IPS DF 4.7 (cell line): ENCODE measurements at regions not wholly inside any gene's neighbourhood (a gene's known extent, or its start where the extent isn't known, plus 50 kb on each side); places are given as distances from the start of the nearest gene placed in this dataset.
"Not testable (repeated sequence)": the region's sequence is repeated elsewhere in the genome, so short reads cannot be mapped to it uniquely, and the experiment has no call there.

Source experiments
- DNase-seq: peaks from one replicate; pipeline ENCODE4 v3.0.0-alpha.2; 2013; ENCODE audit warnings: low spot score; ENCODE audit errors: extremely low read depth

- no peak for DNase-seq
Measured at GRCh38 chr18:67783196-67783946, 266.9 kb upstream of the DSEL start.

GRCh38 chr18:67778016-67778415 lies 261.5 kb upstream of the DSEL start:
- no peak for DNase-seq

GRCh38 chr18:67776929-67777328 lies 260.4 kb upstream of the DSEL start:
- DNase-seq = no peak

- DNase-seq = no peak
Measured at GRCh38 chr18:67771271-67771670, 254.8 kb upstream of the DSEL start.

GRCh38 chr18:67770520-67770919 lies 254.0 kb upstream of the DSEL start:
- DNase-seq = no peak

- no peak for DNase-seq
Measured at GRCh38 chr18:67766930-67767329, 250.4 kb upstream of the DSEL start.

- DNase-seq = not testable (repeated sequence)
Measured at GRCh38 chr18:67752211-67752610, 235.7 kb upstream of the DSEL start.

GRCh38 chr18:67742954-67743353 lies 226.4 kb upstream of the DSEL start:
- no peak for DNase-seq

- DNase-seq = no peak
Measured at GRCh38 chr18:67742525-67742924, 226.0 kb upstream of the DSEL start.

- no peak for DNase-seq
Measured at GRCh38 chr18:67735506-67735905, 219.0 kb upstream of the DSEL start.

GRCh38 chr18:67733088-67733487 lies 216.6 kb upstream of the DSEL start:
- no peak for DNase-seq

GRCh38 chr18:67731851-67732250 lies 215.3 kb upstream of the DSEL start:
- DNase-seq = no peak

- no peak for DNase-seq
Measured at GRCh38 chr18:67730886-67731285, 214.4 kb upstream of the DSEL start.

- no peak for DNase-seq
Measured at GRCh38 chr18:67728364-67728763, 211.8 kb upstream of the DSEL start.

- no peak for DNase-seq
Measured at GRCh38 chr18:67726882-67727281, 210.4 kb upstream of the DSEL start.

- DNase-seq = no peak
Measured at GRCh38 chr18:67717800-67718199, 201.3 kb upstream of the DSEL start.

- DNase-seq = no peak
Measured at GRCh38 chr18:67715567-67715966, 199.0 kb upstream of the DSEL start.

GRCh38 chr18:67710639-67711038 lies 194.1 kb upstream of the DSEL start:
- DNase-seq = no peak

GRCh38 chr18:67705748-67706147 lies 189.2 kb upstream of the DSEL start:
- no peak for DNase-seq

GRCh38 chr18:67695684-67696083 lies 179.2 kb upstream of the DSEL start:
- no peak for DNase-seq

- DNase-seq = no peak
Measured at GRCh38 chr18:67694787-67695186, 178.3 kb upstream of the DSEL start.

GRCh38 chr18:67692811-67693210 lies 176.3 kb upstream of the DSEL start:
- no peak for DNase-seq

GRCh38 chr18:67682516-67682915 lies 166.0 kb upstream of the DSEL start:
- no peak for DNase-seq

- DNase-seq = no peak
Measured at GRCh38 chr18:67677489-67677888, 161.0 kb upstream of the DSEL start.
